GM19099 (cell line): ENCODE measurements at regions not wholly inside any gene's neighbourhood (a gene's known extent, or its start where the extent isn't known, plus 50 kb on each side); places are given as distances from the start of the nearest gene placed in this dataset.

Experiments
- POLR2A ChIP-seq: IDR thresholded peaks from 3 replicates; pipeline ENCODE4 v1.6.1; 2011; ENCODE audit warnings: low read depth; ENCODE audit not compliant: insufficient read length; ENCODE audit errors: extremely low read depth

DNA sequence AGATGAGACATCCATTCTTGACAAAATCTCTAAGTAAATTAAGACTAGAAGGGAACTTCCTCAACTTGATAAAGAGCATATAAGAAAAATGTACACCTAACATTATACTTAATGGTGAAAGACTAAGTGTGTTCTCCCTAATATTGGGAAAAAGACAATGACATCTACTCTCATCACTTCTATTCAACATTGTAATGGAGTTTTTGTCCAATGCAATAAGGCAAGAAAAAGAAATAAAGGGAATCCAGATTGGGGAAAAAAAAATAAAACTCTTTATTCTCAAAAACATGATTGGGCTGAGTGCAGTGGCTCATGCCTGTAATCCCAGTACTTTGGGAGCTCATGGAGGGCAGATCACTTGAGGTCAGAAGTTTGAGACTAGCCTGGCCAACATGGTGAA, 131.1 kb upstream of the JUN start:
- TF ChIP-seq POLR2A, result no peak

GRCh38 chr1:58917436-58917835, 133.6 kb upstream of the JUN start:
- TF ChIP-seq POLR2A, result no peak

- TF ChIP-seq POLR2A, result no peak
These were observed 135.5 kb upstream of the JUN start for GRCh38 chr1:58919226-58919958.

DNA sequence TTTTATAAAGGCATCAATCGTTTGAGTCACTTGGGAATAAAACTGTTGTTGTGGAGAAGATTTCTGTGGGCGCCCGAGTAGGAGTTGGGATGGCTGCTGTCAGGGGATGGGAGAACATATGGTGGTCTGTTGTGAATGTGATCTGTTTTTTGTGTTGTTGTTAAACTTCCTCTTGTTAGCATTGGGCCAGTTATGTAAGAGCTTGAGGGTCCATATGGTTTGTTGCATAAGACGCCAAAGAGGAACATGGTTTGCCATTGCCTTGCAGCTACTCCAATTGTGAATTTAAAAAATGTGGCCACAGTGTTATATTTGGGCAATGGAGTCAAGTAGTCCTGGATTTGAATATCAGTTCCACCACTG, 136.1 kb upstream of the JUN start:
- TF ChIP-seq POLR2A, result no peak

DNA sequence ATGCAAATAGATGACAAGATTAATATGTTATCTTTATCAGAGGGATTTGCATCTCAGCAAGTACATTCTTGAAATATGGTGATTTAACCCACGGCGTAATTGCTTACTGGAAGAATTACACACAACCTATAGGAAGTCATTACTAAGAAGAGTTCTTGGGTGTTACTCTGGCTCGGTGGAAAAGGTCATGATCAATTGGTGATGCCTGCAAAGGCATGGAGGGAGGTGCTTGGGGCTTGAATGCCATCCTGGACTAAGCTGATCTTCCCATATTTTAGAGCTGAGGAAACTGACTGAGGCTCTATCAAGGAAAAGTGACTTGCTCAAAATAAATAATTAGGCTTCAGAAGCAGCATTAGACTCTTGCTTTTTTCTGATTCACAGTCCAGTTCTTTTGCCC, 137.5 kb upstream of the JUN start:
- no peak for TF ChIP-seq POLR2A

GRCh38 chr1:58921751-58922150, 137.9 kb upstream of the JUN start:
- TF ChIP-seq POLR2A, result no peak

GRCh38 chr1:58922302-58923089, 138.6 kb upstream of the JUN start:
- no peak for TF ChIP-seq POLR2A

DNA sequence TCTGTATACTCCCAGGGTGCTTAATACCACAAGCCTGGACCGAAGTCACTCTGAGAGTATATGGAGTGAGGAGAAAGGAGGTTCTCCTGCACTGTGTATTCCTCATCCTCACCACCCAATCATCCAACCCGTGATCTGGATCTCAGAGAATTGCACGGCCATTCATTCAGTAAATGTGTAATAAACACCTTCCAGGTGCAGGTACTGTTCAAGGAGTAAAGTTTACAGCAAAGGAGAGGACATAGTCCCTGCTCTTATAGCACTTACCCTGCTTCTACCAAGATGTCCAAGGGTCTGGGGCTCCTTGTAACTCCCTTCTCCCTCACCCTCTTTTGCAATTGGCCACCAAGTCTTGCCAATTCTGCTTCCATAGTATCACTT, 139.2 kb upstream of the JUN start:
- no peak for TF ChIP-seq POLR2A

- TF ChIP-seq POLR2A, result no peak
These were observed 140.2 kb upstream of the JUN start for GRCh38 chr1:58924016-58924565.

DNA sequence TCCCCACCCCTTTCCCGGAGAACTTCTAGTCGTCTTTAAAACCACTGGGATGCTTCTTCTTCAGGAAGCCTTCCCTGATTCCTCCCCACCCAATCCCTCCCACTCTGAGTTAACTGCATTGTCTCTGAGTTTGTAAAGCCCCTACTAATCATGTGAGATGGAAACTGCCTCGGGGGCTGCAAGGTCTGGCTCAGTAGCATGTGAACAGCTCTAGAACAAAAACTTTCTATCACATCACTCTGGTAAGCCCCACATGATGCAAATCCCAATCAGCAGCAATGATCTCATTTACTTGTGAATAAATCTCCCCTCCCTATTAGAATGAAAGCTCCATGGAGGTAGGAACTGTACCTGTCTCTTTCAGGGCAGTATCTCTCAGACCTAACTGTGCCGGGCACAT, 141.0 kb upstream of the JUN start:
- no peak for TF ChIP-seq POLR2A

- TF ChIP-seq POLR2A, result no peak
These were observed 141.4 kb upstream of the JUN start for GRCh38 chr1:58925247-58925646.

- no peak for TF ChIP-seq POLR2A
These were observed 142.3 kb upstream of the JUN start for GRCh38 chr1:58926152-58926551.

- no peak for TF ChIP-seq POLR2A
These were observed 143.3 kb upstream of the JUN start for GRCh38 chr1:58927041-58927721.

GRCh38 chr1:58927722-58928085, 143.9 kb upstream of the JUN start:
- no peak for TF ChIP-seq POLR2A

- TF ChIP-seq POLR2A, result no peak
These were observed 144.7 kb upstream of the JUN start for GRCh38 chr1:58928514-58928913.
